ENCODE measurements at regions not wholly inside any gene's neighbourhood (a gene's known extent, or its start where the extent isn't known, plus 50 kb on each side); places are given as distances from the start of the nearest gene placed in this dataset.

GRCh38 chr16:5793556-5793955 lies 696.0 kb upstream of the EEF2KMT start:
- DNase-seq (ENCODE audit: insufficient read length, low spot score) (no peak), FAIRE-seq (no peak)
- TF ChIP-seq, protein P1, sequence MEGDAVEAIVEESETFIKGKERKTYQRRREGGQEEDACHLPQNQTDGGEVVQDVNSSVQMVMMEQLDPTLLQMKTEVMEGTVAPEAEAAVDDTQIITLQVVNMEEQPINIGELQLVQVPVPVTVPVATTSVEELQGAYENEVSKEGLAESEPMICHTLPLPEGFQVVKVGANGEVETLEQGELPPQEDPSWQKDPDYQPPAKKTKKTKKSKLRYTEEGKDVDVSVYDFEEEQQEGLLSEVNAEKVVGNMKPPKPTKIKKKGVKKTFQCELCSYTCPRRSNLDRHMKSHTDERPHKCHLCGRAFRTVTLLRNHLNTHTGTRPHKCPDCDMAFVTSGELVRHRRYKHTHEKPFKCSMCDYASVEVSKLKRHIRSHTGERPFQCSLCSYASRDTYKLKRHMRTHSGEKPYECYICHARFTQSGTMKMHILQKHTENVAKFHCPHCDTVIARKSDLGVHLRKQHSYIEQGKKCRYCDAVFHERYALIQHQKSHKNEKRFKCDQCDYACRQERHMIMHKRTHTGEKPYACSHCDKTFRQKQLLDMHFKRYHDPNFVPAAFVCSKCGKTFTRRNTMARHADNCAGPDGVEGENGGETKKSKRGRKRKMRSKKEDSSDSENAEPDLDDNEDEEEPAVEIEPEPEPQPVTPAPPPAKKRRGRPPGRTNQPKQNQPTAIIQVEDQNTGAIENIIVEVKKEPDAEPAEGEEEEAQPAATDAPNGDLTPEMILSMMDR (IDR thresholded peaks at IDR 0.05; ENCODE audit: insufficient read depth, missing control alignments): no peak

DNA sequence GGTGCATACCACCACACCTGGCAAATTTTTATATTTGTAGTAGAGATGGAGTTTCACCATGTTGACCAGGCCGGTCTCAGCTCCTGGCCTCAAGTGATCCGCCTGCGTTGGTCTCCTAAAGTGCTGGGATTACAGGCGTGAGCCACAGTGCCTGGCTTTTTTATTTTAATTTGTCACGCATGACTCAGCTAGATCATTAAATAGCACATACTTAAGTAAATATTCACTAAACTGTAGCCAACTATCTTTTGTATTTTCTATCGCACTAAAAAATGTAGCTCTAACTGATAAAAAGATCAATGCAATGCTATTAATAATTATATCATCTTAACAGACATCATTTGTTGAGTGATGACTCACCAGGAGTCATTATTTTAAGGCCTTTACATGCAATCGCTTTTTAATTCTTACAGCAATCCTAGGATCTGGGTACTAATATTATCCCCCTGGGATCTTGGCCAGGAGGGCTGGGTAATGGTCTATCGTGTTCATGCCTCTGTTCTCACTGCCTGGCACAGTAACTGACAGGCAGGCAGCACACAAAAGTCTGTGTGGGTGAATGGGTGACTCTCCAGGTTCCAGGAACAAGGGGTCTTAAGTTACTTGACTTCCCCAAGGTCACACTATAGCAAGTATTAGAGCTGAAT lies 693.5 kb upstream of the EEF2KMT start:
- TF ChIP-seq, protein P1 (IDR thresholded peaks at IDR 0.05; ENCODE audit: insufficient read depth, missing control alignments): no peak
- DNase-seq (ENCODE audit: insufficient read length, low spot score) (no peak), FAIRE-seq (no peak)

GRCh38 chr16:5790512-5790911 lies 692.9 kb upstream of the EEF2KMT start:
- TF ChIP-seq, protein P1 (IDR thresholded peaks at IDR 0.05; ENCODE audit: insufficient read depth, missing control alignments): no peak
- DNase-seq (ENCODE audit: insufficient read length, low spot score) (no peak), FAIRE-seq (no peak)

DNA sequence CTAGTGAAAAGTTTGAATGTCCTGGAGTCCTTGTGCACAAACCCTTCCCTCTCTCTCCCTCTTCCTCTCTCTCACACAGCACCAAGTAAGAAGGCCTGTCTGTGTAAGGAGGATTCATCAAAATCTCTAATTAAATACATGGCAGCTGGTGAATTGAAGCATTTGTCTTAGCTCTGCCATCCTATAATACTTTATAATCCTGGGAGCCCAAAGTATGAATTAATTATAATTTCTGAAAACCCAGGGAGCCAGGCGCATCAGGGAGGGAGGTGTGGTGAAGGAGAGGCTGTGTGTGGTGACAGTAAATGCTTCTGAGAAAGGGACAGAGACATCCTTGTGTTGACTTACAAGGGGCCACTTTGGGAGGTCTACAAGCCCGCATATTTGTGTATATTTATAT lies 691.4 kb upstream of the EEF2KMT start:
- DNase-seq (ENCODE audit: insufficient read length, low spot score) (peak; percentile 27), FAIRE-seq (no peak)
- TF ChIP-seq, protein P1 (IDR thresholded peaks at IDR 0.05; ENCODE audit: insufficient read depth, missing control alignments): no peak

DNA sequence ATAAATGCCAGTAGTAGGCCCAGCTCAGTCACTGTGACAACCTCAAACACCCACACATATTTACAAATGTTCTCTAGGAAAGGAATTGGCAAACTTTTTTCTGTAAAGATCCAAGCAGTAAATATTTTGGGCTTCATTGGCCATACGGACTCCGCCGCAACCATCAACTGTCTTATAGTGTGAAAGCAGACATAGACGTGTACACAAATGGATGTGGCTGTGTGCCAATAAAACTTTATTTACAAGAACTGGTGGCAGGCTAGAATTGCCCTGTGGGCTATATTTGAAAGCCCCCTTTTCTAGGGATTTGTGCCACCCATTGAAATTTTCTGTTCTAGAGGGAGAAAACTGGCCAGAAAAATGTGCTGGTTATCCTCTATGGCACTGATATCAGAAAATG lies 683.8 kb upstream of the EEF2KMT start:
- DNase-seq (ENCODE audit: insufficient read length, low spot score) (no peak), FAIRE-seq (no peak)
- TF ChIP-seq, protein P1 (IDR thresholded peaks at IDR 0.05; ENCODE audit: insufficient read depth, missing control alignments): no peak

- TF ChIP-seq, protein P1 (IDR thresholded peaks at IDR 0.05; ENCODE audit: insufficient read depth, missing control alignments): no peak
- FAIRE-seq: no peak
- DNase-seq (ENCODE audit: insufficient read length, low spot score): no peak
Measured at GRCh38 chr16:5776876-5777275, 679.3 kb upstream of the EEF2KMT start.

DNA sequence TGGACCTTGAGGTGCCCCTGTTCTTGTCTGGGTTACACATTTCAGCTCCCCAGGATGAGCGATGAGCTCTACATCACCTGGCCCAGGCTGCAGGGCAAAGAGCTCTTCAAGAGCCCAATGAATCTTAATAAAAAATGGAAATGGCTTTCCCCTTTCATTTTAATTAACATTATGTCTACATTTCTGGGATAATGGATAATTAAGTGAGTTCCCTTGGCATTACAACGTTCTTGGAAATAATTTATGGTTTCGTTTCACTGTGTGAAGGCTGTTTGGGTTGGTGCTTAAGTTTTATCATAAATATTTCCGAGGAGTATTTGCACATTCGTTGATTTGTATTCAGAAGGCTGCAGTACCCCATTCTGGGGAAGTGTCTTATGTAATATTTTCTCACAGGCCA lies 678.3 kb upstream of the EEF2KMT start:
- FAIRE-seq: no peak
- TF ChIP-seq, protein P1 (IDR thresholded peaks at IDR 0.05; ENCODE audit: insufficient read depth, missing control alignments): no peak

More for the DNA sequence above, 678.3 kb upstream of the EEF2KMT start:
- no peak for DNase-seq (ENCODE audit: insufficient read length, low spot score)
